MG63 (cell line): ENCODE measurements at regions not wholly inside any gene's neighbourhood (a gene's known extent, or its start where the extent isn't known, plus 50 kb on each side); places are given as distances from the start of the nearest gene placed in this dataset.
A peak's percentile ranks its signal among the peaks of the same experiment; 100 is the strongest.

ENCODE experiments used
- DNase-seq: peaks from one replicate; pipeline ENCODE4 v3.0.0-alpha.2; 2020
- H3K27me3 ChIP-seq: fragments of 250-450 bp; sonication (Bioruptor Pico); 2 replicates; pipeline ENCODE4 v1.5.1; 2020; ENCODE audit warnings: mild to moderate bottlenecking, moderate library complexity
- H3K36me3 ChIP-seq: fragments of 250-450 bp; sonication (Bioruptor Pico); 2 replicates; pipeline ENCODE4 v1.5.1; 2020; ENCODE audit warnings: mild to moderate bottlenecking, moderate library complexity
- H3K4me3 ChIP-seq: fragments of 250-450 bp; sonication (Bioruptor Pico); 2 replicates; pipeline ENCODE4 v1.5.1; 2020; ENCODE audit warnings: mild to moderate bottlenecking, moderate library complexity
- H3K9me3 ChIP-seq: fragments of 250-450 bp; sonication (Bioruptor Pico); 2 replicates; pipeline ENCODE4 v1.5.1; 2020; ENCODE audit warnings: mild to moderate bottlenecking, moderate library complexity

- H3K27me3 ChIP-seq = peaks cover 3% of the 10 kb centered on the region; the same call in 1 of the 2 replicates
- H3K4me3 ChIP-seq = no peak overlapping the region
These were observed 72.7 kb upstream of the SLCO4A1 start for GRCh38 chr20:62569615-62570014.

GRCh38 chr20:62570403-62570802 is 71.9 kb upstream of the SLCO4A1 start:
- DNase-seq = no peak
- no peaks in the 10 kb centered on the region for H3K9me3 ChIP-seq

More at GRCh38 chr20:62569615-62570014, 72.7 kb upstream of the SLCO4A1 start:
- Histone ChIP-seq H3K9me3 (no peaks in the 10 kb centered on the region), H3K36me3 (no peaks in the 10 kb centered on the region)
- DNase-seq = no peak

DNA sequence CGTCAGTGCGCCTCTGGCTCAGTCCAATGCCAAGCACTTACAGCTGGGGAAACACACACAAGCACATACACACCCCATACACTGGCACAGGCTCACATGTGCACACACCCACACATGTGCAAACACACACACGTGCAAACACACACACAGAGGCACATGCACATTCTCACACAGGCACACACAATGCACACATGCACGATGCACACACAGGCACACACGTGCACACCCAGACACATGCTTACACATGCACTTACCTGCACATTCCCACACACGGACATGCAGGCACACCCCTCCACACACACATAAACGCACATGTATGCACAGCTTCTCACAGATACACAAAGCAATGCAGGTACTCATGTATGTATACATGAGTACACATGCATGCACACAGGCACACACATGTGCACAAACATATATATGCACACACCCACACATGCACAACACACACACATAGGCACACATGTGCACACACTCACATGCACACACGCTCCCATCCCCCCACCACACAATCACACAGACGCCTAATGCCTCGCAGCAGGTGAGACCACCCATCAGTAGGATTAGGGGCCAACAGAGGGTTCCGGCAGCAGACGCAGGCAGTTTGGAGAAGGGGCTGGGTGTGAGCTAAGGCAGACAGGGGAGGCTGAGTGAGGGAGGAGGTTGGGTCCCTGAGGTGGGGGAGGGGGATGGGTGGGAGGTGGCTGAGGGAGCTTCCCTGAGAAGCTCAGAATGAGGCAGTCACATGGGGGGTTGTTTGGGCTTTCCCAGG is 71.2 kb upstream of the SLCO4A1 start:
- Histone ChIP-seq H3K4me3 (no peak overlapping the region), H3K36me3 (no peaks in the 10 kb centered on the region), H3K27me3 (peaks cover 3% of the 10 kb centered on the region; the same call in 1 of the 2 replicates), H3K9me3 (no peaks in the 10 kb centered on the region)
- DNase-seq = no peak

More at GRCh38 chr20:62570403-62570802, 71.9 kb upstream of the SLCO4A1 start:
- Histone ChIP-seq H3K27me3 (peaks cover 3% of the 10 kb centered on the region; the same call in 1 of the 2 replicates), H3K4me3 (no peak overlapping the region), H3K36me3 (no peaks in the 10 kb centered on the region)

DNA sequence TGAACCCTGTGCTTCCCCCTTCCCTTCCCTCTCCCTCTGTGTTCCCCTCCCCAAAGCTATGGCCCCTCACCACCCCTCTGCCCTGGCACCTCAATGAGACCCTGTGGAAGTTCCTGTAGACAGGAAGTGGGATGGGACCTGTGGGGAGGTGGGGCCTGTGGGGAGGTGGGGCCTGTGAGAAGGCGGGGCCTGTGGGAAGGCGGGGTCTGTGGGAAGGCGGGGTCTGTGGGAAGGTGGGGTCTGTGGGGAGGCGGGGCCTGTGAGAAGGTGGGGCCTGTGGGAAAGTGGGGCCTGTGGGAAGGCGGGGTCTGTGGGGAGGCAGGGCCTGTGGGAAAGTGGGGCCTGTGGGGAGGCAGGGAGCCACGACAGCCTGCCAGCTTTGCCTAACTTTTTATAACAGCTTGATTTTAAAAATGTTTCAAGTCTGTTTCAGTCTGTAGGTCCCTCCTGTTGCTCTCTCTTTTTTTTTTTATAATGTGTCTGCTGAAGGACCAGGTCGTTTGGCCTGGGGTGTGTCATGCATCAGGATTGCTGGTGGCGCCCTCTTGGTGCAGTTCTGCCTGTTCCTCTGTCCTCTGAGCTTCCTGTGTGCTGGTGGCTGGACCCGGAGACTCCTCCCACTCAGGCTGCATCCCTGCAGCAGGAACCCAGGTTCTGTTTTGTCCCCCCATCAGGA is 70.5 kb upstream of the SLCO4A1 start:
- Histone ChIP-seq H3K9me3 (no peaks in the 10 kb centered on the region), H3K36me3 (no peaks in the 10 kb centered on the region)
- peak; percentile 33 for DNase-seq

GRCh38 chr20:62572980-62573379 is 69.3 kb upstream of the SLCO4A1 start:
- Histone ChIP-seq H3K9me3 (no peaks in the 10 kb centered on the region), H3K4me3 (no peak overlapping the region), H3K27me3 (peaks cover 7% of the 10 kb centered on the region; the same call in 1 of the 2 replicates), H3K36me3 (no peaks in the 10 kb centered on the region)
- no peak for DNase-seq

More for the DNA sequence above, 70.5 kb upstream of the SLCO4A1 start:
- H3K27me3 ChIP-seq = peaks cover 3% of the 10 kb centered on the region; the same call in 1 of the 2 replicates
- no peak overlapping the region for H3K4me3 ChIP-seq

DNA sequence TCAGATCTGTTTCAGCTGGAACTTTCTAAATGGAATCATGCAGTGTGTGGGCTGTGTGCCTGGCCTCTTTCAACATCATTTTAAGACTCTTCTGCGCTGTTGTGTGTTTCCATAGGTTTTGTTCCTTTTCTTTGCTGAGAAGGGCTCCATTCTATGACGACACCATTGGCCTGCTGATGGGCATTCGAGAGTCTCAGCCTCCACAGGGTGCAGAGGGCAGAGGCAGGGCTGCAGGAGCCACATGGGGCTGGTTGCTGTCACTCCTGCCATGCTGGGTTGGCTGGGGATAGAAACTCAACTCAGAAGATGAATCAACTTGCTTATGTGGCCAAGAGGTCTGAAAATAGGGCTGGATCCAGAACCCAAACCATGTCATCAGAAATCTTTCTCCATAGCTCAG is 68.5 kb upstream of the SLCO4A1 start:
- Histone ChIP-seq H3K27me3 (peaks cover 13% of the 10 kb centered on the region; the same call in 1 of the 2 replicates), H3K36me3 (no peaks in the 10 kb centered on the region)
- DNase-seq = no peak

GRCh38 chr20:62574230-62574993 is 67.9 kb upstream of the SLCO4A1 start:
- Histone ChIP-seq H3K9me3 (no peaks in the 10 kb centered on the region), H3K4me3 (no peak overlapping the region), H3K27me3 (peaks cover 15% of the 10 kb centered on the region; the same call in 1 of the 2 replicates), H3K36me3 (no peaks in the 10 kb centered on the region)
- no peak for DNase-seq

More for the DNA sequence above, 68.5 kb upstream of the SLCO4A1 start:
- Histone ChIP-seq H3K4me3 (no peak overlapping the region), H3K9me3 (no peaks in the 10 kb centered on the region)

GRCh38 chr20:62575976-62576722 is 66.2 kb upstream of the SLCO4A1 start:
- H3K36me3 ChIP-seq = no peaks in the 10 kb centered on the region
- no peaks in the 10 kb centered on the region for H3K9me3 ChIP-seq
- no peak overlapping the region for H3K4me3 ChIP-seq
- DNase-seq = no peak
- peaks cover 15% of the 10 kb centered on the region; the same call in 1 of the 2 replicates for H3K27me3 ChIP-seq

GRCh38 chr20:62576815-62577489 is 65.4 kb upstream of the SLCO4A1 start:
- Histone ChIP-seq H3K36me3 (no peaks in the 10 kb centered on the region), H3K27me3 (peaks cover 15% of the 10 kb centered on the region; the same call in 1 of the 2 replicates), H3K9me3 (no peaks in the 10 kb centered on the region), H3K4me3 (no peak overlapping the region)
- no peak for DNase-seq

- H3K4me3 ChIP-seq = no peak overlapping the region
- peaks cover 15% of the 10 kb centered on the region; the same call in 1 of the 2 replicates for H3K27me3 ChIP-seq
- H3K36me3 ChIP-seq = no peaks in the 10 kb centered on the region
- DNase-seq = no peak
- H3K9me3 ChIP-seq = no peaks in the 10 kb centered on the region
These were observed 64.8 kb upstream of the SLCO4A1 start for GRCh38 chr20:62577490-62577836.

DNA sequence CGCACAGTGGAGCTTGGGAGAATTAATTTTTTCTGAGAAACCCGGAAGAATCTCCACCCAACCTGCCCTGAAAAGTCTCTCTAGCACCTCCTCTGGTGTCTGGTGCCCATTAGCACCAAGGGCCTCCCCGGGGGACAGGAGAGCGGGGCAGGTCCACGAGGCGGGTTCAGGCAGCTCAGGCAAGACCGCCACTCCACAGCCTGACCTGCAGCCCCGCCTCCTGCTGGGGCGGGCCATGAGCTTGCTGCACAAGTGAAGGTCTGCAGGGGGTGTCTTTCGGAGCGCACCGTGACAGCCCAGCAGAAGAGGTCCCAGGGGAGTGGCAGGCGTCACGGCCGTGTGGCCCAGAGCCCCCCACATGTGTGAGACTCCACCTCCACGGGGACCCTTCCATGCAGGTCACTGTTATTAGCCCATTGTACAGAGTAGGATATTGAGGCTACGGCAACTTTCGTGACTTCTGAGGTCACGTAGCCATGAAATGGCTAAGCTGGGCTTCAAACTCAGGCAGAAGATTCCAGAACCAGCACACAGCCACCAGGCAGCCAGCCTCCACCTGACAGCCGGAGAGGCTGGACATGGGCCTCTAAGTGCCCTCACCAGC is 63.9 kb upstream of the SLCO4A1 start:
- H3K4me3 ChIP-seq = no peak overlapping the region
- no peaks in the 10 kb centered on the region for H3K9me3 ChIP-seq
- DNase-seq = no peak
- H3K36me3 ChIP-seq = no peaks in the 10 kb centered on the region
- H3K27me3 ChIP-seq = peaks cover 13% of the 10 kb centered on the region; the same call in 1 of the 2 replicates

GRCh38 chr20:62580052-62580451 is 62.3 kb upstream of the SLCO4A1 start:
- no peaks in the 10 kb centered on the region for H3K36me3 ChIP-seq
- no peak for DNase-seq
- no peaks in the 10 kb centered on the region for H3K9me3 ChIP-seq
- H3K27me3 ChIP-seq = peaks cover 12% of the 10 kb centered on the region; the same call in 1 of the 2 replicates
- H3K4me3 ChIP-seq = no peak overlapping the region

DNA sequence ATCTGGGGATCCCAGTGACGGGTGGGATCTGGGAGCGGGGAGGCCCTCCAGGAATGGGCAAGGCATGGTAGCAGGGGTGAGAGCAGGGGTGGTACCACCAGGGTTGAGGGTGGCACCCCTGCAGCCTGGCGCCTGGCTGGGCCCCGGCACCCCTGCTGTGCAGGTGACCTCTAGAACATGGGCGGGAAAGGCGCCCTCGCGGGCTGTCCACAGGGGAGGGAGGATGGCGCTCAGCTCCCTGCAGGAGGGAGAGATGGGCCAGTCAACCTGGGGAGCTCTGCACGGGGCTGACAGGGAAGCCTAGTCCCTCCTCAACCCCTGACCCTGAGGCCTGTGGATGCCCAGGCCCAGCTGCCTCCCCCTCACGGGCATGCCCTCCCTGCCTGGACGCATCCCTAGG is 61.6 kb upstream of the SLCO4A1 start:
- no peaks in the 10 kb centered on the region for H3K9me3 ChIP-seq
- no peak for DNase-seq
- peaks cover 12% of the 10 kb centered on the region; the same call in 1 of the 2 replicates for H3K27me3 ChIP-seq
- no peaks in the 10 kb centered on the region for H3K36me3 ChIP-seq
- no peak overlapping the region for H3K4me3 ChIP-seq

GRCh38 chr20:62581308-62581707 is 61.0 kb upstream of the SLCO4A1 start:
- no peak for DNase-seq
- H3K9me3 ChIP-seq = no peaks in the 10 kb centered on the region
- no peak overlapping the region for H3K4me3 ChIP-seq
- peaks cover 12% of the 10 kb centered on the region; the same call in 1 of the 2 replicates for H3K27me3 ChIP-seq
- H3K36me3 ChIP-seq = no peaks in the 10 kb centered on the region

DNA sequence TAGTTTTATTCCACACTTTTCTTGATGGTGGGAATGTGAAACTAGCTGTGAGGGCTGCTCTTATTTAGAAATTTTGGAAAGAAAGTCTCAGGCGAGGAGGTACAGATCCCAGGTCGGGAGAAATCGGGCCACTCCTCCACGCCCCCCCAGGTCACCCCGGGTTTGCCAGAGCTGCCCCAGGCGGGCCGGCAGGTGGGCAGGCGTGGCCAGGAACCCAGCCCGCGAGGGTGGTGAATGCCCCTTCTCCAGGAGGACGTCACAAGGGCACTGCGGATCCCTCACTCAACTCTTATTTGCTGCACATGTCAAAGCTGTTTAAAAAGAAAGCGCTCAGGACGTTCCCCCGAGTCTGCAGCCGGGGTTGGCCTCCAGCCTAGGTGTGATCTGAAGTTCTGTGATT is 60.5 kb upstream of the SLCO4A1 start:
- Histone ChIP-seq H3K27me3 (peaks cover 12% of the 10 kb centered on the region; the same call in 1 of the 2 replicates), H3K36me3 (no peaks in the 10 kb centered on the region), H3K9me3 (no peaks in the 10 kb centered on the region), H3K4me3 (no peak overlapping the region)
- no peak for DNase-seq
